Subcutaneous abdominal adipose tissue (tissue), 5 donors: ENCODE measurements at regions not wholly inside any gene's neighbourhood (a gene's known extent, or its start where the extent isn't known, plus 50 kb on each side); places are given as distances from the start of the nearest gene placed in this dataset.
"Not testable (repeated sequence)": the region's sequence is repeated elsewhere in the genome, so short reads cannot be mapped to it uniquely, and the experiment has no call there.

ENCODE experiments used
- H3K27ac ChIP-seq: one replicate; pipeline ENCODE4 v1.7.0; 2013; ENCODE audit warnings: low read depth, mild to moderate bottlenecking, inconsistent platforms, low read length, moderate library complexity
- H3K27me3 ChIP-seq, 5 donors: one replicate each; pipeline ENCODE4 v1.7.0; 2013; ENCODE audit warnings: low read length in 5 of 5, inconsistent platforms in 1 of 5; ENCODE audit not compliant: control insufficient read depth in 5 of 5, insufficient read depth in 4 of 5
- H3K36me3 ChIP-seq, 5 donors: one replicate each; pipeline ENCODE4 v1.7.0; 2013; ENCODE audit warnings: low read length in 5 of 5; ENCODE audit not compliant: control insufficient read depth in 5 of 5, insufficient read depth in 5 of 5
- H3K4me1 ChIP-seq, 5 donors: one replicate each; pipeline ENCODE4 v1.7.0; 2013; ENCODE audit warnings: low read length in 5 of 5, mild to moderate bottlenecking in 3 of 5, moderate library complexity in 1 of 5; ENCODE audit not compliant: control insufficient read depth in 5 of 5, insufficient read depth in 5 of 5
- H3K4me3 ChIP-seq, 5 donors: one replicate each; pipeline ENCODE4 v1.7.0; 2013; ENCODE audit warnings: low read length in 5 of 5, low read depth in 1 of 5
- H3K9ac ChIP-seq, 5 donors: one replicate each; pipeline ENCODE4 v1.7.0; 2013; ENCODE audit warnings: low read length in 5 of 5, mild to moderate bottlenecking in 4 of 5, moderate library complexity in 3 of 5
- H3K9me3 ChIP-seq, 5 donors: one replicate each; pipeline ENCODE4 v1.7.0; 2013; ENCODE audit warnings: low read length in 5 of 5; ENCODE audit not compliant: control insufficient read depth in 5 of 5
- donor health status: healthy.
- donor health status: healthy.
- donor health status: healthy.
- donor health status: healthy.
- donor health status: healthy.

DNA sequence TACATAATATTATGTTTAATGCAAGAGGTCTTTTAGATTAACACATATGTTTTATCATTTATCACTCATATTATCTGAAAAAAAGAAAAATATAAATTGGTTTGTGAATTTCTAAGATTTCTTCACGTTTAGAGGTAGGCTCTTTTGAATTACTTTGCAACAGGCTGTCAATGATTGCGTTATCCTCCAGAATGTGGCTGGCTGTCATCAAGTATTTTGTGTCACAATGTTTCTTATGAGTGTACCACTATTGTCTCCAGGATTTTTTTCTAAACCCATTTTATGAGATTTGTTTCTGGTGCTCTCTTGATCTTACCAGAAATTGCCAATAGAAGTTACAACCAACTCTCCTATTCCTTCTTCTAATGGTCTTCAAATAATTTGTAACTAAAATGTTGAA lies 307.9 kb downstream of the DMAC1 start:
- Histone ChIP-seq H3K36me3 (no peaks in the 10 kb centered on the region), H3K4me1 (no peaks in the 10 kb centered on the region), H3K9ac (no peak overlapping the region), H3K9me3 (no peaks in the 10 kb centered on the region), H3K4me3 (no peak overlapping the region), H3K27me3 (no peaks in the 10 kb centered on the region), H3K27ac (no peak overlapping the region)

DNA sequence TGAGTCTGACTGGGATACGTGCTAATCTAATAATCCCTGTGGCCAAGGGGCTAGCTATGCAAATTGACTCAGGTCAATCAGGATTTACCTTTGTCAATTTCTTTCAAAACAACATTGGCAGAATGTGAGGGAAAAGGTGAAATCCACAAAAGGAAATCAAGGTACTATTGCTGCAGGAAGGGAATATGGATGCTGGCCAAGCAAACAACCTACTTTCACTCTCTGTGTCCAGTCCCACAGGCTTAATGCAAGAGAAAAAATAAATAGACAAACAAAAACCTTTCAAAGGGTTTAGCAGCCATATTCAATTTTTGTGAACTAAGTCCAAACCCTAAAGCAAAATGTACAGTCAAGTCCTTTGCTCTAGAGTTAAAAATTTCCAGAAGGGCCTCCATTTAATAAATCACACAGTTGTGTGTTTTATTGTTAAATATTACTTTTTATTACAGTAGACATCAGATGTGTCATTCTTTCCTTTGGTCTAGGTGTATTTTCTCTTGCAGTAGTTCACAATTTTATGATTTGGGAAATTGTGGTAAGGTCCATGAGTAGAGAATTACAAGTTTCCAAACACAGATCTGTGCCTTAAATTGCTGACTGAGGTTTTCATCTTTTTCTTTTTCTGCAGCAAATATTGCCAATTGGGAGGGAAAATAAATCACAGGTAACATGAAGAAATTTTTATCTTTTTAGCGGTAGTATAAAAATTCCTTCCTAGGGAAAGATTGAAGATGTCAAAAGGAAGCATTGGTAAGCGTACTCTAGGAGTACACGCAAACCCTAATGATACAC lies 309.1 kb downstream of the DMAC1 start:
- no peaks in the 10 kb centered on the region for H3K9me3 ChIP-seq
- no peaks in the 10 kb centered on the region for H3K36me3 ChIP-seq
- no peak overlapping the region for H3K9ac ChIP-seq
- H3K4me3 ChIP-seq, result no peak overlapping the region
- no peaks in the 10 kb centered on the region for H3K27me3 ChIP-seq
- H3K4me1 ChIP-seq, result no peaks in the 10 kb centered on the region
- H3K27ac ChIP-seq, result no peak overlapping the region

DNA sequence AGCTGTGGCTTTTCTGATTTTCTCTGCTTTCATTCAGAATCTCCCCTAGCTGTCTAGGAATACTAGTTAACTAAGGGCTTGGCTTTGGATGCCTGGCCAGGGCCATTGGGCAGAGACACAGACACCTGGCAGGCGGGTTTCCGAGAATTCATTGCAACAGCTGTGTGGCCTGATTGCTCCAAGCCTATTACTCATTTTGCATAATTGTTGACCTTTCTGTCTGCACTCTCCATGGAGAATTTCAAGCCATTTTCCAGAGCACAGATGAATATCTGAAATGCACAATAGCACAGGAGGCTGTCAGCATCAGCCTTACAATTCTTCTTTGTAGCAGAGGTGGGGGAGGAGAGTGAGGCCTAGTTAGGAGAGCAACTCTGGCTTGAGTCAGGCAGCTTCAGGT lies 310.5 kb downstream of the DMAC1 start:
- Histone ChIP-seq H3K9ac (no peak overlapping the region), H3K9me3 (no peaks in the 10 kb centered on the region), H3K27ac (no peak overlapping the region), H3K4me3 (no peak overlapping the region), H3K36me3 (no peaks in the 10 kb centered on the region), H3K4me1 (no peaks in the 10 kb centered on the region), H3K27me3 (no peaks in the 10 kb centered on the region)

DNA sequence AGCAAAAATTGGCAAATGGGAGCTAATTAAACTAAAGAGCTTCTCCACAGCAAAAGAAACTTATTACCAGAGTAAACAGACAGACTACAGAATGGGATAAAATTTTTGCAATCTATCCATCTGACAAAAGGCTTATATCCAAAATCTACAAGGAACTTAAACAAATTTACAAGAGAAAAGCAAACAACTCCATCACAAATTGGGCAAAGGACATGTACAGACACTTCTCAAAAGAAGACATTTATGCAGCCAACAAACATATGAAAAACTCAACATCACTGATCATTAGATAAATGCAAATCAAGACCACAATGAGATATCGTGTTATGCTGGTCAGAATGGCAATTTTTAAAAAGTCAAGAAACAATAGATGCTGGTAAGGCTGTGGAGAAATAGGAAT lies 315.6 kb downstream of the DMAC1 start:
- H3K27ac ChIP-seq, H3K4me1 ChIP-seq, H3K36me3 ChIP-seq, H3K4me3 ChIP-seq, H3K9me3 ChIP-seq, H3K9ac ChIP-seq, H3K27me3 ChIP-seq: not testable (repeated sequence)

DNA sequence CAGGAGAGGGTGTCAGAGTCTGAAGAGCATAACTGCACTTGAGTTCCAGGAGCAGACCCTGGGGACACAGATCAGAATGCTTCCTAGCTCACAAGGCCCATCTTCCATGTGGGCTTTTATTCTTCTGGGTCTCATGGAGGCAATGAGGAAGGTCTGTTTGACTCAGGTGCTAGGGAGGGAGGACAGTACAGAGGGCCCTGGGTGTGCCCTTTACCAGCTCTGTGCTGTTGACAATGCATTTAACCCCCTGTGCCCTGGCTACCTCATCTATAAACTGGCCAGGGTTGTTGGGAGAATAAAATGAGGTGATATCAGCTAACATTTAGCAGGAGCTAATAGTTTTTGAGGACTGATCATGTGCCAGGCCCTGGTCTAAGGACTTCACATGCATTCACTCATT lies 318.0 kb downstream of the DMAC1 start:
- H3K4me1 ChIP-seq, result no peaks in the 10 kb centered on the region
- no peaks in the 10 kb centered on the region for H3K9me3 ChIP-seq
- no peak overlapping the region for H3K27ac ChIP-seq
- no peak overlapping the region for H3K4me3 ChIP-seq
- no peak overlapping the region for H3K9ac ChIP-seq
- no peaks in the 10 kb centered on the region for H3K27me3 ChIP-seq
- no peaks in the 10 kb centered on the region for H3K36me3 ChIP-seq

DNA sequence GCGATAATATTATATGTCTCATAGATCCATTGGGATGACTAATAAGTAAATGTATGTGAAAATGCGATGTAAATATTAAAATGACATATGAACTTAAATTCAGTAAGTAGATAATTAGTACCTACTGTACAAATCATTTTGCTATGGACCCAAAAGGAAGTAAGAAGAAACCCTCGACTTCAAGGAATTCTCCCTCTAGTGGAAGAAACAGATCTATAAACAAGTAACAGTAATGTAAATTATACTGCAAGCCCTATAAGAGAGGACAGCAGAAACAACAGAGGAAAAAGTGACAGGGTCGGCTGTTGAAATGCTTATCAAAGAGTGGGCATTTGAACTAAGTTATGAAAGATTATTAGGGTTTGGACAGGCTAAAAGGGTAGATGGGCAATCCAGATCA lies 320.3 kb downstream of the DMAC1 start:
- Histone ChIP-seq H3K27ac (no peak overlapping the region), H3K36me3 (no peaks in the 10 kb centered on the region), H3K4me1 (no peaks in the 10 kb centered on the region), H3K9ac (no peak overlapping the region), H3K4me3 (no peak overlapping the region), H3K9me3 (no peaks in the 10 kb centered on the region), H3K27me3 (no peaks in the 10 kb centered on the region)

DNA sequence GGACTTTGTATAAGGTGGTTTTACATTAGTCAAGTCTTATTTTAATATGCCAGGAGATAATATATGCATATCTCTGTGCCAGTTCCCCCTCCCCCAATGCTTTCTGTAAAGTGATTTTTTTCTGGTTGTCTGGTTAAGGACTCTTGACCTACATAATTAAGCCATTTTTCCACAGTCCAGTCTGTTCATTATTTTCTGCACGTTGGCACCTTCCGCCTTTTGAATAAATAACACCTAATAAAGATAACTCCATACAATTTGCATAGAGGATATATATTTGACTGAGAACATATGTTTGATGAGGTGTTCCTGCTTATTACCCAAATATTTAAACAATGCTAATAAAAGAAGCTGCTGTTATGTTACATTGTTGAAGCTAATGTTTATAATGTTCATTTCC lies 320.9 kb downstream of the DMAC1 start:
- Histone ChIP-seq H3K27me3 (no peaks in the 10 kb centered on the region), H3K36me3 (no peaks in the 10 kb centered on the region), H3K9ac (no peak overlapping the region), H3K9me3 (no peaks in the 10 kb centered on the region), H3K4me1 (no peaks in the 10 kb centered on the region), H3K4me3 (no peak overlapping the region), H3K27ac (no peak overlapping the region)

DNA sequence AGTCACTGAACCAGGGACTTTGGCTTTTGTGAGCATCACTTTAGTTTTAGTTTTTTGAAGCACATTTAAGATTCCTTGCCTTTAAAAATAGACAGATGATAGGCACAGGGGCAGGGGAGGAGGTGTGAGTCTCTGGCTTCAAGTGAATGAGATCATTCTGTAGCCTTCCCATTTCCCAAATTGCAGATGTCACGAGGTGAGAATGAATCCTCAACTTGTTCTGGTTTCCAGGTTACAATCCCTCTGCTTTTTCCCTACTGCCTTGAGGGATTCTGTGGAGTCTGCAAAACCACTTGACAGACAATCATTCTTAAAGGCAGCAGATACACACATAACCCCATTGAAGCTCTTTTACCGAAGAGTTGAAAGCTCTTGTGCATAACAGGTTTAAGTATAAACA lies 332.4 kb downstream of the DMAC1 start:
- H3K27me3 ChIP-seq, result no peaks in the 10 kb centered on the region
- H3K36me3 ChIP-seq, result no peaks in the 10 kb centered on the region
- no peak overlapping the region for H3K27ac ChIP-seq
- H3K9me3 ChIP-seq, result no peaks in the 10 kb centered on the region
- H3K4me1 ChIP-seq, result no peaks in the 10 kb centered on the region
- no peak overlapping the region for H3K9ac ChIP-seq
- no peak overlapping the region for H3K4me3 ChIP-seq

DNA sequence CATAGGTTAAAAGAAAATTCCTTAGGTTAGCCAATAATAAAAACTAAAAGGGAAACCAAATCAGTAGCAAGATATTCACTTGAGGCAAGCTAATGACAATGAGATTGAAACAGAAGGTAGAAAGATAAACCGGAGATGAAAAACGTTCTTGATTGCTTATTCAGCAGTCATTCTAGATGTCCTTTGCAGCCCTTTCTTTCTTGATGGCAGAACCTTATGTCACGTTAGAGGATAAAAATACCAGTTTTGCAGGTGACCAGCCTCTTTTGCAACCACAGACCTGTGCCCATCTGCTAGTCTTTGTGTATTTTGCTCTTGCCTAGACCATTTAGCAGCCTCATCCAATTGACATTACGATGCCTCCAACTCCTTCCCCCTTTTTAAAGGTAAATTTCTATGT lies 337.8 kb downstream of the DMAC1 start:
- Histone ChIP-seq H3K4me1 (no peaks in the 10 kb centered on the region), H3K4me3 (no peak overlapping the region), H3K27me3 (no peaks in the 10 kb centered on the region), H3K9me3 (no peaks in the 10 kb centered on the region), H3K27ac (no peak overlapping the region), H3K9ac (no peak overlapping the region), H3K36me3 (no peaks in the 10 kb centered on the region)

DNA sequence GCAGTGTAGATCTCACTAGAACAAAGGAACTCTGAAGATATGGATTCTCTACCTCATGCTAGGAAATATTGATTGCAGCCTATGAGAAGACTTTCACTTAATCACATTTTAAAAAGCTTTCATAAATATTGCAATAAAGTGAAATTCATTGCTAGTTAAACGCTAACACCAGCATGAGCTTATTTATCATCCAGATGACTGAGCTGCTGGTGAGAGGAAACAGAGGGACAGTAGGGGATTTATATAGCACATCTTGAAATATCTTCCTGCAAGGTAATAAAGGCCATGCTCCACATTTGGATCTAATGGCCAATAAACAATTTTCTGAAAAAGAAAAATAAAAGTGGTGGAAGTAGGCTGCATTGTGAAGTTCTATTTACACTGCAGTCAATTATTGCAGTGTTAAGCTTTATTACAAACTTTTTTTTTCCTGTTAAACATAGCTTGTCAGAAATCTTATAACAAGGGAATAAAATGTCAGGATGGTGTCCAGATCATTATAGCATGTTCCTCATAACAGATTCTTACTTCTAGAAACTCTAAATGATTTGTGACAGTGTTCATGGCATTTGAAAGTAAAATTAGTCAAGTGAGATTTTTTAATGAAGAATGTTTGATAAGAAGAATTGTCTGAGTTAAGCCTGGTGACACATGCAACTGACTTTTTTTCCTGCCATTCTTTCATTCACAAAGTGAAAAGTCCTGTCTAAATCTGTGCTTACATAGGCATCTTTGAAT lies 342.6 kb downstream of the DMAC1 start:
- no peak overlapping the region for H3K9ac ChIP-seq
- no peaks in the 10 kb centered on the region for H3K36me3 ChIP-seq
- no peaks in the 10 kb centered on the region for H3K9me3 ChIP-seq
- no peak overlapping the region for H3K27ac ChIP-seq
- H3K4me3 ChIP-seq, result no peak overlapping the region
- H3K27me3 ChIP-seq, result no peaks in the 10 kb centered on the region
- peaks cover 0 to 3% (median 0%) of the 10 kb centered on the region in 5 donors for H3K4me1 ChIP-seq
